Suprapubic skin (tissue), 4 donors: ENCODE measurements at regions not wholly inside any gene's neighbourhood (a gene's known extent, or its start where the extent isn't known, plus 50 kb on each side); places are given as distances from the start of the nearest gene placed in this dataset.

Experiments used
- EP300 ChIP-seq: sonication (generic); formaldehyde crosslinking; IDR thresholded peaks from one replicate; pipeline ENCODE4 v1.6.1; 2017; ENCODE audit warnings: antibody characterized with exemption
- POLR2A ChIP-seq, 2 donors: fragments of 450-650 bp; IDR thresholded peaks; one replicate each; pipeline ENCODE4 v1.6.1; 2017; ENCODE audit warnings: antibody characterized with exemption in 2 of 2, mild to moderate bottlenecking in 2 of 2, moderate library complexity in 2 of 2
- POLR2AphosphoS5 ChIP-seq, 3 donors: sonication (generic); formaldehyde crosslinking; IDR thresholded peaks; one replicate each; pipeline ENCODE4 v1.6.1; 2017; ENCODE audit warnings: antibody characterized with exemption in 3 of 3
- TF ChIP-seq, protein P1 (sequence below), 2 donors: fragments of 200-600 bp in 1 of 2; fragments of 450-650 bp in 1 of 2; sonication (generic) in 1 of 2; IDR thresholded peaks; one replicate each; pipeline ENCODE4 v1.5.1; 2016 to 2019; ENCODE audit warnings: antibody characterized with exemption in 2 of 2, mild to moderate bottlenecking in 1 of 2, moderate library complexity in 1 of 2

- TF ChIP-seq POLR2AphosphoS5 (IDR thresholded peaks at IDR 0.05) (no peak), POLR2A (IDR thresholded peaks at IDR 0.05) (no peak), EP300 (no peak)
- TF ChIP-seq, protein P1, sequence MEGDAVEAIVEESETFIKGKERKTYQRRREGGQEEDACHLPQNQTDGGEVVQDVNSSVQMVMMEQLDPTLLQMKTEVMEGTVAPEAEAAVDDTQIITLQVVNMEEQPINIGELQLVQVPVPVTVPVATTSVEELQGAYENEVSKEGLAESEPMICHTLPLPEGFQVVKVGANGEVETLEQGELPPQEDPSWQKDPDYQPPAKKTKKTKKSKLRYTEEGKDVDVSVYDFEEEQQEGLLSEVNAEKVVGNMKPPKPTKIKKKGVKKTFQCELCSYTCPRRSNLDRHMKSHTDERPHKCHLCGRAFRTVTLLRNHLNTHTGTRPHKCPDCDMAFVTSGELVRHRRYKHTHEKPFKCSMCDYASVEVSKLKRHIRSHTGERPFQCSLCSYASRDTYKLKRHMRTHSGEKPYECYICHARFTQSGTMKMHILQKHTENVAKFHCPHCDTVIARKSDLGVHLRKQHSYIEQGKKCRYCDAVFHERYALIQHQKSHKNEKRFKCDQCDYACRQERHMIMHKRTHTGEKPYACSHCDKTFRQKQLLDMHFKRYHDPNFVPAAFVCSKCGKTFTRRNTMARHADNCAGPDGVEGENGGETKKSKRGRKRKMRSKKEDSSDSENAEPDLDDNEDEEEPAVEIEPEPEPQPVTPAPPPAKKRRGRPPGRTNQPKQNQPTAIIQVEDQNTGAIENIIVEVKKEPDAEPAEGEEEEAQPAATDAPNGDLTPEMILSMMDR (IDR thresholded peaks at IDR 0.05): no peak
These were observed 607.8 kb upstream of the ADGRL2 start for GRCh38 chr1:81192647-81193642.
